Erythroblast (primary cell): ENCODE measurements at regions not wholly inside any gene's neighbourhood (a gene's known extent, or its start where the extent isn't known, plus 50 kb on each side); places are given as distances from the start of the nearest gene placed in this dataset.

Source experiments
- GATA1 ChIP-seq: IDR thresholded peaks from 2 replicates; pipeline ENCODE4 v1.6.1; 2011; ENCODE audit warnings: low read depth, mild to moderate bottlenecking, control low read depth, low read length, moderate library complexity
- POLR2A ChIP-seq: IDR thresholded peaks from 2 replicates; pipeline ENCODE4 v1.6.1; 2011; ENCODE audit warnings: mild to moderate bottlenecking, low read length

DNA sequence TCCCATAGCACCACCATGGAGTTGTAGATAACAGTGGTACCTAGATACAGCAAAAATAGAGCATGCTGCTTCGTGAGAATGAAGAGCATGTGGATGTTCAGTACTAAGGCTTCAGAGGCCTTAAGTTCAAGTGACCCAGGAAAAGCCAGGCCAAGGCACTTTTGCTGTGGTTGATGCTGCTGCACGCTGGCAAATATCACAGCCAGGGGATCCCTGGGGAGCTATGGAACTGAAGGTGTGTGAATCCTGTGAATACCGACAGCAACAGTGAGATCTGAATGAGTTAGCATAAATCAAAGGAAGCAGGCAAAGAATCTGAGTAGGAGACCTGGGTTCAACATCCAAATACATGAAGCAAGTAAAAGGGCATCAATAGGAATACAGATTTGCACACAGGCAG lies 158.6 kb upstream of the THUMPD2 start:
- TF ChIP-seq POLR2A (no peak), GATA1 (no peak)
